ENCODE measurements at regions not wholly inside any gene's neighbourhood (a gene's known extent, or its start where the extent isn't known, plus 50 kb on each side); places are given as distances from the start of the nearest gene placed in this dataset.

DNA sequence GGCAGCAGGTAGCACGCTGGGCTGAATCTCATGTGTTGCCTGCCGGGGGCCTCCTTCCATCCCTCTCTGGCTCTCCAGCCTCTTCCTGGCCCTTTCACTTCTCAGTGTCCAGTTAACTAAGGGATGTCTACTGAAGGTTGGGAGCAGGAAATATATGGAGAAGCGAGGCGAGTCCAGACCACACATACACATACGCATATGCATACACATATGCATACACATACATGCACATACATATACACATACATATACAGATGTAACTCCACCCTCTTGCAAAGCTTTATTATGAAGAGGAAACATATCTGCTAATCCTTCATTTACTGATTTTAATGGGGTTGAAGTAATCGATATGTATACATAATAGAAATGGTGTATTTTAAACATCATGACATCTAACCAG, 636.1 kb upstream of the CCDC179 start:
- Mint-ChIP-seq H3K27me3 (no peaks in the 10 kb centered on the region), H3K4me3 (no peak overlapping the region), H3K4me1 (no peaks in the 10 kb centered on the region), H3K9me3 (peaks cover 0 to 17% (median 3%) of the 10 kb centered on the region in 11 donors), H3K27ac (no peak overlapping the region), H3K36me3 (peaks cover 0 to 3% (median 0%) of the 10 kb centered on the region in 5 donors)
- POLR2A ChIA-PET, result no interaction called here
- ATAC-seq, result no peak
- no peak for DNase-seq
- Histone ChIP-seq H3K4me1 (ENCODE audit: control insufficient read depth in 2 of 2, insufficient read depth in 2 of 2, low read length in 2 of 2) (no peaks in the 10 kb centered on the region), H3K27ac (ENCODE audit: low read depth, low read length) (no peak overlapping the region), H3K27me3 (ENCODE audit: control insufficient read depth in 2 of 2, insufficient read depth in 2 of 2, low read length in 2 of 2) (no peaks in the 10 kb centered on the region), H3K36me3 (ENCODE audit: control insufficient read depth in 2 of 3, insufficient read depth in 3 of 3, low read length in 3 of 3) (no peaks in the 10 kb centered on the region), H3K9me3 (ENCODE audit: control insufficient read depth in 2 of 3, low read length in 3 of 3) (no peaks in the 10 kb centered on the region), H3K4me3 (ENCODE audit: low read length) (no peak overlapping the region)
- CTCF ChIA-PET, result no interaction called here
- intact Hi-C loops (cut with micrococcal nuclease), result no loop called here

GRCh38 chr11:23497040-23497439, 636.8 kb upstream of the CCDC179 start:
- no peaks in the 10 kb centered on the region for H3K36me3 ChIP-seq (ENCODE audit: control insufficient read depth in 2 of 3, insufficient read depth in 3 of 3, low read length in 3 of 3)
- no peak overlapping the region for H3K4me3 ChIP-seq (ENCODE audit: low read length)
- POLR2A ChIA-PET, result no interaction called here
- no peaks in the 10 kb centered on the region for H3K27me3 ChIP-seq (ENCODE audit: control insufficient read depth in 2 of 2, insufficient read depth in 2 of 2, low read length in 2 of 2)
- Mint-ChIP-seq H3K27ac (no peak overlapping the region), H3K27me3 (no peaks in the 10 kb centered on the region), H3K9me3 (peaks cover 0 to 11% (median 3%) of the 10 kb centered on the region in 11 donors), H3K4me1 (no peaks in the 10 kb centered on the region), H3K4me3 (no peak overlapping the region), H3K36me3 (no peaks in the 10 kb centered on the region)
- DNase-seq (no peak), ATAC-seq (no peak)
- intact Hi-C loops (cut with micrococcal nuclease), result no loop called here
- CTCF ChIA-PET, result no interaction called here
- H3K4me1 ChIP-seq (ENCODE audit: control insufficient read depth in 2 of 2, insufficient read depth in 2 of 2, low read length in 2 of 2), result no peaks in the 10 kb centered on the region
- H3K27ac ChIP-seq (ENCODE audit: low read depth, low read length), result no peak overlapping the region
- H3K9me3 ChIP-seq (ENCODE audit: control insufficient read depth in 2 of 3, low read length in 3 of 3), result no peaks in the 10 kb centered on the region

- no peaks in the 10 kb centered on the region for H3K4me1 ChIP-seq (ENCODE audit: control insufficient read depth in 2 of 2, insufficient read depth in 2 of 2, low read length in 2 of 2)
- ChIA-PET POLR2A (no interaction called here), CTCF (no interaction called here)
- intact Hi-C loops (cut with micrococcal nuclease), result no loop called here
- Mint-ChIP-seq H3K4me3 (no peak overlapping the region), H3K27ac (no peak overlapping the region), H3K36me3 (no peaks in the 10 kb centered on the region), H3K27me3 (no peaks in the 10 kb centered on the region), H3K4me1 (peaks cover 0 to 1% (median 0%) of the 10 kb centered on the region in 7 donors), H3K9me3 (peaks cover 0 to 11% (median 0%) of the 10 kb centered on the region in 11 donors)
- no peak for ATAC-seq
- no peaks in the 10 kb centered on the region for H3K36me3 ChIP-seq (ENCODE audit: control insufficient read depth in 2 of 3, insufficient read depth in 3 of 3, low read length in 3 of 3)
- H3K4me3 ChIP-seq (ENCODE audit: low read length), result no peak overlapping the region
- no peaks in the 10 kb centered on the region for H3K27me3 ChIP-seq (ENCODE audit: control insufficient read depth in 2 of 2, insufficient read depth in 2 of 2, low read length in 2 of 2)
- no peaks in the 10 kb centered on the region for H3K9me3 ChIP-seq (ENCODE audit: control insufficient read depth in 2 of 3, low read length in 3 of 3)
- H3K27ac ChIP-seq (ENCODE audit: low read depth, low read length), result no peak overlapping the region
- DNase-seq, result no peak
Measured at GRCh38 chr11:23502389-23502788, 642.1 kb upstream of the CCDC179 start.

GRCh38 chr11:23502826-23503225, 642.6 kb upstream of the CCDC179 start:
- CTCF ChIA-PET, result interaction anchor here (0.6 kb wide), 1 partner anchor 35 kb away, joined by 3 read pairs; no protein-coding TSS in a partner anchor
- peaks cover 0 to 11% (median 0%) of the 10 kb centered on the region in 11 donors for H3K9me3 Mint-ChIP-seq

DNA sequence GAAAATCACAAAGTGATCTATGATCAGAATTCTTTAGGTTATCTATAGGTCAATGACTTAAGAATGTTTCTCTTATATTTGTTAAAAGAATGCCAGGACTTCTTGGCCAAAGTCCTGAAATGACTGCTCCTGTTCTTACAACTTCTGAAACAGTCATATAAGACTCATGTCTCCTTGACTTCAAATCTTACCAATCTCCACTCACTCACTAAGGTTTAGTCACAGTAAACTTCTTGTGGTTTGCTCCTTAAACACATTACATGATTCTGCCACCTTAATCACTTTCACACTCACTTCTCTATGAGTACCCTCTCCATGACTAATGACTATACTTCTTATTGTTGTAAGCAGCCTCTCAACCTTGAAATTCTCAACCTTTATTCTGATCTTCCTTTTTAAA, 648.7 kb upstream of the CCDC179 start:
- intact Hi-C loops (cut with micrococcal nuclease), result no loop called here
- DNase-seq, result no peak
- Mint-ChIP-seq H3K27me3 (no peaks in the 10 kb centered on the region), H3K4me1 (peaks cover 0 to 1% (median 0%) of the 10 kb centered on the region in 7 donors), H3K4me3 (no peak overlapping the region), H3K36me3 (no peaks in the 10 kb centered on the region), H3K27ac (no peak overlapping the region), H3K9me3 (peaks cover 0 to 6% (median 0%) of the 10 kb centered on the region in 11 donors)
- H3K9me3 ChIP-seq (ENCODE audit: control insufficient read depth in 2 of 3, low read length in 3 of 3), result no peaks in the 10 kb centered on the region
- no peaks in the 10 kb centered on the region for H3K27me3 ChIP-seq (ENCODE audit: control insufficient read depth in 2 of 2, insufficient read depth in 2 of 2, low read length in 2 of 2)
- no peak for ATAC-seq
- H3K27ac ChIP-seq (ENCODE audit: low read depth, low read length), result no peak overlapping the region
- ChIA-PET CTCF (no interaction called here), POLR2A (no interaction called here)
- H3K36me3 ChIP-seq (ENCODE audit: control insufficient read depth in 2 of 3, insufficient read depth in 3 of 3, low read length in 3 of 3), result no peaks in the 10 kb centered on the region
- no peaks in the 10 kb centered on the region for H3K4me1 ChIP-seq (ENCODE audit: control insufficient read depth in 2 of 2, insufficient read depth in 2 of 2, low read length in 2 of 2)
- H3K4me3 ChIP-seq (ENCODE audit: low read length), result no peak overlapping the region

More at GRCh38 chr11:23502826-23503225, 642.6 kb upstream of the CCDC179 start:
- Histone ChIP-seq H3K9me3 (ENCODE audit: control insufficient read depth in 2 of 3, low read length in 3 of 3) (no peaks in the 10 kb centered on the region), H3K27me3 (ENCODE audit: control insufficient read depth in 2 of 2, insufficient read depth in 2 of 2, low read length in 2 of 2) (no peaks in the 10 kb centered on the region), H3K27ac (ENCODE audit: low read depth, low read length) (no peak overlapping the region), H3K4me1 (ENCODE audit: control insufficient read depth in 2 of 2, insufficient read depth in 2 of 2, low read length in 2 of 2) (no peaks in the 10 kb centered on the region), H3K36me3 (ENCODE audit: control insufficient read depth in 2 of 3, insufficient read depth in 3 of 3, low read length in 3 of 3) (no peaks in the 10 kb centered on the region), H3K4me3 (ENCODE audit: low read length) (no peak overlapping the region)
- intact Hi-C loops (cut with micrococcal nuclease), result no loop called here
- H3K27me3 Mint-ChIP-seq, result no peaks in the 10 kb centered on the region
- no peak for DNase-seq
- peaks cover 0 to 1% (median 0%) of the 10 kb centered on the region in 7 donors for H3K4me1 Mint-ChIP-seq
- no peaks in the 10 kb centered on the region for H3K36me3 Mint-ChIP-seq
- no peak overlapping the region for H3K27ac Mint-ChIP-seq
- no peak overlapping the region for H3K4me3 Mint-ChIP-seq
- POLR2A ChIA-PET, result no interaction called here
- no peak for ATAC-seq

- POLR2A ChIA-PET, result no interaction called here
- no peaks in the 10 kb centered on the region for H3K27me3 ChIP-seq (ENCODE audit: control insufficient read depth in 2 of 2, insufficient read depth in 2 of 2, low read length in 2 of 2)
- H3K27me3 Mint-ChIP-seq, result no peaks in the 10 kb centered on the region
- intact Hi-C loops (cut with micrococcal nuclease), result no loop called here
- no peak overlapping the region for H3K4me3 ChIP-seq (ENCODE audit: low read length)
- H3K4me1 Mint-ChIP-seq, result peaks cover 0 to 1% (median 0%) of the 10 kb centered on the region in 7 donors
- no peaks in the 10 kb centered on the region for H3K9me3 ChIP-seq (ENCODE audit: control insufficient read depth in 2 of 3, low read length in 3 of 3)
- H3K9me3 Mint-ChIP-seq, result peaks cover 0 to 10% (median 0%) of the 10 kb centered on the region in 11 donors
- H3K4me3 Mint-ChIP-seq, result no peak overlapping the region
- DNase-seq (no peak), ATAC-seq (no peak)
- no peak overlapping the region for H3K27ac Mint-ChIP-seq
- H3K36me3 ChIP-seq (ENCODE audit: control insufficient read depth in 2 of 3, insufficient read depth in 3 of 3, low read length in 3 of 3), result no peaks in the 10 kb centered on the region
- no peaks in the 10 kb centered on the region for H3K36me3 Mint-ChIP-seq
- H3K27ac ChIP-seq (ENCODE audit: low read depth, low read length), result no peak overlapping the region
- H3K4me1 ChIP-seq (ENCODE audit: control insufficient read depth in 2 of 2, insufficient read depth in 2 of 2, low read length in 2 of 2), result no peaks in the 10 kb centered on the region
- CTCF ChIA-PET, result no interaction called here
Measured at GRCh38 chr11:23509821-23510220, 649.5 kb upstream of the CCDC179 start.

DNA sequence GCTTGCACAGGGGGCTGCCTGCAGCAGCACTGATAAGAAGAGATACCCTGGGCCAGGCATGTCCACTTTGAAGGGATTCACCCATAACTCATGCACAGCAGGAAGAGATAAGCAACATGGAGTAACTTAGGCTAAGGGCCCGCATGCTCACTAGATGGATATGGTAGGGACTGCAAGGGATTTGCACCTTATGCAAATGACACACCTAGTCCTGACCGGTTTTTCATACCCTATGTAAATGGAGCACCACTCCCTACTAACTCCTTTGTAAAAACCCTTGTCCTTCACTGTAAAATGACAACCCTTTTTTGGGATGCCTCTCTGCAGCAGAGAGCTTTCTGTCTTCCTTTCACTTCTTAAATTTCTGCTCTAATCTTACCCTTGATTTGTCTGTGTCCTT, 658.9 kb upstream of the CCDC179 start:
- Mint-ChIP-seq H3K4me3 (no peak overlapping the region), H3K27me3 (no peaks in the 10 kb centered on the region), H3K27ac (no peak overlapping the region), H3K4me1 (no peaks in the 10 kb centered on the region), H3K36me3 (no peaks in the 10 kb centered on the region), H3K9me3 (peaks cover 0 to 21% (median 0%) of the 10 kb centered on the region in 11 donors)
- ChIA-PET CTCF (no interaction called here), POLR2A (no interaction called here)
- intact Hi-C loops (cut with micrococcal nuclease), result no loop called here
- no peaks in the 10 kb centered on the region for H3K36me3 ChIP-seq (ENCODE audit: control insufficient read depth in 2 of 3, insufficient read depth in 3 of 3, low read length in 3 of 3)
- H3K9me3 ChIP-seq (ENCODE audit: control insufficient read depth in 2 of 3, low read length in 3 of 3), result no peaks in the 10 kb centered on the region
- DNase-seq (no peak), ATAC-seq (no peak)
- no peaks in the 10 kb centered on the region for H3K4me1 ChIP-seq (ENCODE audit: control insufficient read depth in 2 of 2, insufficient read depth in 2 of 2, low read length in 2 of 2)
- no peaks in the 10 kb centered on the region for H3K27me3 ChIP-seq (ENCODE audit: control insufficient read depth in 2 of 2, insufficient read depth in 2 of 2, low read length in 2 of 2)
- no peak overlapping the region for H3K4me3 ChIP-seq (ENCODE audit: low read length)
- H3K27ac ChIP-seq (ENCODE audit: low read depth, low read length), result no peak overlapping the region

Measured in naive thymus-derived CD4-positive, alpha-beta T cell (primary cell).